Stomach (tissue), 8 donors: ENCODE measurements at regions not wholly inside any gene's neighbourhood (a gene's known extent, or its start where the extent isn't known, plus 50 kb on each side); places are given as distances from the start of the nearest gene placed in this dataset.

Experiments
- DNase-seq, 2 donors: peaks; one replicate each; pipeline versions ENCODE4 v3.0.0 to v3.0.0-alpha.2; 2013 to 2019
- H3K27ac ChIP-seq, 5 donors: fragments of 200-600 bp in 4 of 5; sonication (generic) in 4 of 5; one replicate each; pipeline ENCODE4 v1.5.1; 2013 to 2019; ENCODE audit warnings: mild to moderate bottlenecking in 1 of 5, moderate library complexity in 1 of 5
- H3K27me3 ChIP-seq, 3 donors: fragments of 200-600 bp; sonication (generic); one replicate each; pipeline ENCODE4 v1.5.1; 2017 to 2019; ENCODE audit warnings: mixed run types in 1 of 3
- H3K36me3 ChIP-seq, 4 donors: fragments of 200-600 bp; sonication (generic); 1 replicate in 3 of 4; 2 replicates in 1 of 4; pipeline ENCODE4 v1.5.1; 2016 to 2019
- H3K4me1 ChIP-seq, 4 donors: fragments of 200-600 bp; sonication (generic); one replicate each; pipeline ENCODE4 v1.5.1; 2016 to 2019
- H3K4me3 ChIP-seq, 4 donors: fragments of 200-600 bp; sonication (generic) in 3 of 4; one replicate each; pipeline ENCODE4 v1.5.1; 2016 to 2019; ENCODE audit warnings: mild to moderate bottlenecking in 1 of 4
- H3K9me3 ChIP-seq, 4 donors: fragments of 200-600 bp; sonication (generic); one replicate each; pipeline ENCODE4 v1.5.1; 2016 to 2019
- CTCF ChIP-seq, 7 experiments: fragments of 450-650 bp in 4 of 7; fragments of 200-600 bp in 3 of 7; sonication (generic) in 3 of 7; IDR thresholded peaks; one replicate each; pipeline ENCODE4 v1.5.1; 2016 to 2019; ENCODE audit warnings: antibody characterized with exemption in 7 of 7, control low read depth in 2 of 7, mild to moderate bottlenecking in 1 of 7
- EP300 ChIP-seq: sonication (generic); formaldehyde crosslinking; IDR thresholded peaks from one replicate; pipeline ENCODE4 v1.6.1; 2017; ENCODE audit warnings: antibody characterized with exemption
- POLR2A ChIP-seq, 4 donors: fragments of 450-650 bp; IDR thresholded peaks; one replicate each; pipeline ENCODE4 v1.6.1; 2016; ENCODE audit warnings: antibody characterized with exemption in 4 of 4, control low read depth in 2 of 4, mild to moderate bottlenecking in 1 of 4, moderate library complexity in 1 of 4
- POLR2AphosphoS5 ChIP-seq, 3 donors: sonication (generic); formaldehyde crosslinking; IDR thresholded peaks; one replicate each; pipeline ENCODE4 v1.6.1; 2016; ENCODE audit warnings: antibody characterized with exemption in 3 of 3
- WGBS, 5 donors: extraction: QIAGEN DNeasy Blood & Tissue Kit in 3 of 5; methylation state at CpG; one replicate each; pipeline versions ENCODE4 v1.1.5 to v1.1.7; 2013 to 2018; 5-methylcytosine and 5-hydroxymethylcytosine counted together
- intact Hi-C: fragments of 100-400 bp; cut with DNase I; formaldehyde crosslinking; loops from one replicate; pipeline ENCODE4 v1.15.1; 2023; ENCODE audit warnings: low total_unique reads
- donor health status: healthy with polysubstance abuse.
- donor health status: Bipolar disorder and iron deficiency.
- donor health status: healthy.

GRCh38 chr14:26174395-26174794 is 423.4 kb downstream of the NOVA1 start:
- H3K36me3 ChIP-seq, result no peaks in the 10 kb centered on the region
- intact Hi-C loops, result no loop called here
- WGBS, 5 donors, result 81 to 94% (median 85%) methylated on average over 2 of the region's 2 CpGs

DNA sequence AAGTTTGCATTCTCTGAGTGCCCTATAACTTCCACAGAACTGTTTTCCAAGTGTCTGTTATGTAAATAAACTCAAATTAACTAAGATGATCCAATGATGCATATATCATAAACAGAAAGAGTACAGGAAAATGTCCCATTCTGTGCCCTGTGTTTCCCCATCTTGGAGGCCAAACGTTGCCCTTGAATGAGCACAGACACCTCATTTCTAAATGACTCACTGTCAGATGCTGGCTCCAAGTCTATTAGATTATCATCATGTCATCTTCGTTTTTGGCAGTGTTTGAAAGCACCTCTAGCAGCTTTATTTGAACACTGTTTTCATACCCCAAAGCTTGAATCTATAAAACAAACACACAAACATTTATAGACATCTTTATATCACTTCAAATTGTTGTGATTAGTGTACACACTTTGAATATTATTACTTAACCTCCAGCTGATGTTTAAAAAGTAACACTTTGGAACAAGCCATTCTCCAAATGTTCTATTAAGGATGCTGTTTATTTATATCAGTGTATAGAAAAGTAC is 424.2 kb downstream of the NOVA1 start:
- WGBS, 5 donors, result 19 to 30% (median 26%) methylated on average over 2 of the region's 2 CpGs

More at GRCh38 chr14:26174395-26174794, 423.4 kb downstream of the NOVA1 start:
- Histone ChIP-seq H3K9me3 (no peaks in the 10 kb centered on the region), H3K27ac (no peak overlapping the region), H3K27me3 (no peaks in the 10 kb centered on the region), H3K4me1 (no peaks in the 10 kb centered on the region), H3K4me3 (no peak overlapping the region)
- DNase-seq, result no peak
- TF ChIP-seq EP300 (no peak), POLR2A (IDR thresholded peaks at IDR 0.05) (no peak), CTCF (IDR thresholded peaks at IDR 0.05) (no peak), POLR2AphosphoS5 (IDR thresholded peaks at IDR 0.05) (no peak)

DNA sequence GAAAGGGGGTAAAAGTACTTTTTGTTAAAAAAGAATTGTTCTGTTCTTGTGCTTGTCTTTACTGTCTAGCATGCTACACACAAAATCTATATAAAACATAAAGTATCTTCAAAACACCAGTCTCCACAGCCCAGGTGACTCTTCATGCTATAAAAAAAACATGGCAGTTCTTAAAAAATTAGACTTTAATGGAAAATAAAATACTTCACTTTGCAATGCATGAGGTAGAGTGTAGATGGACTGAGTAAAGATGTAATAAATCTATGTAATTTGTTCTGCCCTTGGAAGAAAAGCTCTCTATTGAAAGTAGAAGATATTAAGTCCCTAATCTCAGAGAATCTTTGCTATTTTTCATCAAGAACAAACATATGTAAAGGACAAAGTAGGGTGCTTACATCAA is 425.4 kb downstream of the NOVA1 start:
- Histone ChIP-seq H3K27me3 (no peaks in the 10 kb centered on the region), H3K4me1 (no peaks in the 10 kb centered on the region), H3K36me3 (no peaks in the 10 kb centered on the region), H3K9me3 (no peaks in the 10 kb centered on the region), H3K27ac (no peak overlapping the region), H3K4me3 (no peak overlapping the region)
- no peak for DNase-seq
- intact Hi-C loops, result no loop called here
- TF ChIP-seq EP300, result no peak
- TF ChIP-seq POLR2AphosphoS5 (IDR thresholded peaks at IDR 0.05), result no peak
- no peak for TF ChIP-seq CTCF (IDR thresholded peaks at IDR 0.05)
- no peak for TF ChIP-seq POLR2A (IDR thresholded peaks at IDR 0.05)

More for the DNA sequence above, 424.2 kb downstream of the NOVA1 start:
- H3K36me3 ChIP-seq, result no peaks in the 10 kb centered on the region
- no peaks in the 10 kb centered on the region for H3K9me3 ChIP-seq
- no peak overlapping the region for H3K4me3 ChIP-seq
- TF ChIP-seq POLR2AphosphoS5 (IDR thresholded peaks at IDR 0.05), result no peak
- no peak for TF ChIP-seq CTCF (IDR thresholded peaks at IDR 0.05)
- no peak for TF ChIP-seq EP300
- no peak for TF ChIP-seq POLR2A (IDR thresholded peaks at IDR 0.05)
- no peaks in the 10 kb centered on the region for H3K4me1 ChIP-seq
- H3K27ac ChIP-seq, result no peak overlapping the region
- no peaks in the 10 kb centered on the region for H3K27me3 ChIP-seq
- no peak for DNase-seq
- intact Hi-C loops, result no loop called here

GRCh38 chr14:26170885-26171284 is 426.9 kb downstream of the NOVA1 start:
- H3K36me3 ChIP-seq, result no peaks in the 10 kb centered on the region
- no peaks in the 10 kb centered on the region for H3K9me3 ChIP-seq
- no peak for DNase-seq
- intact Hi-C loops, result no loop called here
- no peak overlapping the region for H3K4me3 ChIP-seq
- 67 to 79% (median 69%) methylated on average over 1 of the region's 1 CpG for WGBS, 5 donors
- H3K4me1 ChIP-seq, result no peaks in the 10 kb centered on the region
- TF ChIP-seq EP300 (no peak), POLR2A (IDR thresholded peaks at IDR 0.05) (no peak)
- H3K27ac ChIP-seq, result no peak overlapping the region
- H3K27me3 ChIP-seq, result no peaks in the 10 kb centered on the region

DNA sequence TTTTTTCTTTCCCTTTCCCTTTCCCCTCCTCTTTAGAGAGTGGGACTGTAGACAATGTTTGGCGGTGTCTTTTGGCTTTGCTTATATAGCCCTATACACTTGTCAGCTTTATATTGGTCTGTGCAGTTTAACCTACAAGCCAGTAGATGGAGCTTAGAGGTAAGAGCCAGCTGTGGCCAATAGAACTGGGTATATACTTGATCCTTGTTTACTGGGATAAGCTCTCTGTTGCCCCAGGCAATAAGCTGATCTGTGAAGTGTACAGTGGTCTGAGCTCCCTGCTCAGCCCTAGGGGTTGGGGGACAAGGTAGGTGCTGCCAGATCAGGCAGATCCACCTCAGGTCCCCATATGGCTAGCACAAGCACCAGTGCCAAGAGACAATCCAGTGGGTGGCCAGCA is 434.1 kb downstream of the NOVA1 start:
- WGBS, 5 donors, result 43 to 57% (median 50%) methylated on average over 1 of the region's 1 CpG
- no peak overlapping the region for H3K4me3 ChIP-seq
- no peaks in the 10 kb centered on the region for H3K9me3 ChIP-seq
- H3K4me1 ChIP-seq, result no peaks in the 10 kb centered on the region
- DNase-seq, result peak in 1 of 2 donors; percentile 39
- TF ChIP-seq POLR2AphosphoS5 (IDR thresholded peaks at IDR 0.05), result no peak
- TF ChIP-seq EP300, result no peak
- no peak for TF ChIP-seq CTCF (IDR thresholded peaks at IDR 0.05)
- TF ChIP-seq POLR2A (IDR thresholded peaks at IDR 0.05), result no peak
- no peaks in the 10 kb centered on the region for H3K27me3 ChIP-seq
- H3K27ac ChIP-seq, result no peak overlapping the region
- intact Hi-C loops, result no loop called here
- H3K36me3 ChIP-seq, result no peaks in the 10 kb centered on the region
